ENCODE measurements at regions not wholly inside any gene's neighbourhood (a gene's known extent, or its start where the extent isn't known, plus 50 kb on each side); places are given as distances from the start of the nearest gene placed in this dataset.

- no peak for TF ChIP-seq MAX (IDR thresholded peaks at IDR 0.05)
- TF ChIP-seq EGR1 (IDR thresholded peaks at IDR 0.05; ENCODE audit: low read depth in 2 of 2) = no peak
- no peak for TF ChIP-seq FOXA1 (IDR thresholded peaks at IDR 0.05)
- TF ChIP-seq RAD21 (IDR thresholded peaks at IDR 0.05) = no peak
- no peak for TF ChIP-seq ATF3 (IDR thresholded peaks at IDR 0.05)
- TF ChIP-seq CTCF (IDR thresholded peaks at IDR 0.05; ENCODE audit: low read depth, low read length, missing input control) = no peak
- no peak for TF ChIP-seq REST (IDR thresholded peaks at IDR 0.05)
- no peak for TF ChIP-seq JUND (IDR thresholded peaks at IDR 0.05)
- no peak for TF ChIP-seq HNF4G (IDR thresholded peaks at IDR 0.05)
- no peak for TF ChIP-seq NR2F2 (IDR thresholded peaks at IDR 0.05)
- no peak for TF ChIP-seq HNF4A (conservative IDR thresholded peaks at IDR 0.05)
- TF ChIP-seq RXRA (IDR thresholded peaks at IDR 0.05) = no peak
- 96% methylated on average over 7 of the region's 7 CpGs for WGBS
- H3K9ac ChIP-seq (ENCODE audit: low read depth in 1 of 2, low read length in 2 of 2) = no peak overlapping the region
- no peak for DNase-seq (ENCODE audit: low spot score)
- no peaks in the 10 kb centered on the region for H3K9me3 ChIP-seq (ENCODE audit: control insufficient read depth in 4 of 4, low read length in 3 of 4)
- H3K4me3 ChIP-seq (ENCODE audit: low read depth in 1 of 3, low read length in 3 of 3) = no peak overlapping the region
- no peak overlapping the region for H3K27ac ChIP-seq (ENCODE audit: low read depth in 1 of 2, low read length in 2 of 2)
- H3K27me3 ChIP-seq (ENCODE audit: control insufficient read depth in 4 of 4, insufficient read depth in 4 of 4, low read length in 3 of 4) = no peaks in the 10 kb centered on the region
- H3K4me1 ChIP-seq (ENCODE audit: control insufficient read depth in 4 of 4, insufficient read depth in 4 of 4, low read length in 3 of 4) = no peaks in the 10 kb centered on the region
- H3K36me3 ChIP-seq (ENCODE audit: control insufficient read depth in 4 of 4, insufficient read depth in 3 of 4, low read depth in 1 of 4, low read length in 3 of 4) = no peaks in the 10 kb centered on the region
Observed at GRCh38 chr6:6740595-6740994, 152.1 kb downstream of the LY86 start.

- H3K9me3 ChIP-seq (ENCODE audit: control insufficient read depth in 4 of 4, low read length in 3 of 4) = no peaks in the 10 kb centered on the region
- no peak overlapping the region for H3K9ac ChIP-seq (ENCODE audit: low read depth in 1 of 2, low read length in 2 of 2)
- H3K36me3 ChIP-seq (ENCODE audit: control insufficient read depth in 4 of 4, insufficient read depth in 3 of 4, low read depth in 1 of 4, low read length in 3 of 4) = no peaks in the 10 kb centered on the region
- no peaks in the 10 kb centered on the region for H3K27me3 ChIP-seq (ENCODE audit: control insufficient read depth in 4 of 4, insufficient read depth in 4 of 4, low read length in 3 of 4)
- no peak overlapping the region for H3K4me3 ChIP-seq (ENCODE audit: low read depth in 1 of 3, low read length in 3 of 3)
- H3K27ac ChIP-seq (ENCODE audit: low read depth in 1 of 2, low read length in 2 of 2) = no peak overlapping the region
- WGBS = 77% methylated on average over 4 of the region's 4 CpGs
- TF ChIP-seq RXRA (IDR thresholded peaks at IDR 0.05) = no peak
- no peaks in the 10 kb centered on the region for H3K4me1 ChIP-seq (ENCODE audit: control insufficient read depth in 4 of 4, insufficient read depth in 4 of 4, low read length in 3 of 4)
- no peak for DNase-seq (ENCODE audit: low spot score)
Observed at GRCh38 chr6:6741264-6741663, 152.7 kb downstream of the LY86 start.

GRCh38 chr6:6742535-6742934, 154.0 kb downstream of the LY86 start:
- no peak for DNase-seq (ENCODE audit: low spot score)
- 92% methylated on average over 2 of the region's 2 CpGs for WGBS
- Histone ChIP-seq H3K4me3 (ENCODE audit: low read depth in 1 of 3, low read length in 3 of 3) (no peak overlapping the region), H3K27me3 (ENCODE audit: control insufficient read depth in 4 of 4, insufficient read depth in 4 of 4, low read length in 3 of 4) (no peaks in the 10 kb centered on the region), H3K4me1 (ENCODE audit: control insufficient read depth in 4 of 4, insufficient read depth in 4 of 4, low read length in 3 of 4) (no peaks in the 10 kb centered on the region), H3K27ac (ENCODE audit: low read depth in 1 of 2, low read length in 2 of 2) (no peak overlapping the region), H3K9me3 (ENCODE audit: control insufficient read depth in 4 of 4, low read length in 3 of 4) (no peaks in the 10 kb centered on the region), H3K36me3 (ENCODE audit: control insufficient read depth in 4 of 4, insufficient read depth in 3 of 4, low read depth in 1 of 4, low read length in 3 of 4) (no peaks in the 10 kb centered on the region), H3K9ac (ENCODE audit: low read depth in 1 of 2, low read length in 2 of 2) (no peak overlapping the region)
- TF ChIP-seq GABPA (IDR thresholded peaks at IDR 0.05 in 1 of 2, conservative IDR thresholded peaks at IDR 0.05 in 1 of 2) = no peak
- no peak for TF ChIP-seq HNF4G (IDR thresholded peaks at IDR 0.05)
- TF ChIP-seq CTCF (IDR thresholded peaks at IDR 0.05; ENCODE audit: low read depth, low read length, missing input control) = no peak
- TF ChIP-seq YY1 (IDR thresholded peaks at IDR 0.05) = no peak
- TF ChIP-seq RAD21 (IDR thresholded peaks at IDR 0.05) = no peak
- TF ChIP-seq MAX (IDR thresholded peaks at IDR 0.05) = no peak
- TF ChIP-seq FOXA1 (IDR thresholded peaks at IDR 0.05) = no peak
- no peak for TF ChIP-seq HNF4A (conservative IDR thresholded peaks at IDR 0.05)
- TF ChIP-seq ZBTB33 (IDR thresholded peaks at IDR 0.05) = no peak

Measured in liver (tissue), 8 donors.